RWPE2 (cell line): ENCODE measurements at regions not wholly inside any gene's neighbourhood (a gene's known extent, or its start where the extent isn't known, plus 50 kb on each side); places are given as distances from the start of the nearest gene placed in this dataset.

Experiments used
- ATAC-seq: fragments of 200-7000 bp; cut with Tn5 transposase; 3 replicates; pipeline ENCODE4 v1.9.1; 2021; ENCODE audit warnings: low read depth
- DNase-seq: peaks from one replicate; pipeline ENCODE4 v3.0.0-alpha.2; 2020; ENCODE audit warnings: low spot score
- H3K27ac ChIP-seq: fragments of 450-650 bp; 2 replicates; pipeline ENCODE4 v1.5.1; 2017; ENCODE audit warnings: mild to moderate bottlenecking; ENCODE audit not compliant: poor library complexity, severe bottlenecking
- H3K27me3 ChIP-seq: fragments of 250-450 bp; sonication (Bioruptor Pico); 2 replicates; pipeline ENCODE4 v1.5.1; 2021; ENCODE audit warnings: mild to moderate bottlenecking, moderate library complexity; ENCODE audit not compliant: insufficient read depth, poor library complexity, severe bottlenecking
- H3K36me3 ChIP-seq: fragments of 250-450 bp; sonication (Bioruptor Pico); 2 replicates; pipeline ENCODE4 v1.5.1; 2020; ENCODE audit warnings: low read depth, mild to moderate bottlenecking, moderate library complexity
- H3K4me1 ChIP-seq: fragments of 250-450 bp; sonication (Bioruptor Pico); 2 replicates; pipeline ENCODE4 v1.5.1; 2021; ENCODE audit warnings: mild to moderate bottlenecking, moderate library complexity; ENCODE audit not compliant: insufficient read depth, poor library complexity, severe bottlenecking
- H3K4me3 ChIP-seq: fragments of 250-450 bp; sonication (Bioruptor Pico); 2 replicates; pipeline ENCODE4 v1.5.1; 2021; ENCODE audit warnings: mild to moderate bottlenecking, moderate library complexity; ENCODE audit not compliant: severe bottlenecking
- H3K9me3 ChIP-seq: fragments of 250-450 bp; sonication (Bioruptor Pico); 2 replicates; pipeline ENCODE4 v1.5.1; 2021; ENCODE audit warnings: mild to moderate bottlenecking, moderate library complexity; ENCODE audit not compliant: severe bottlenecking
- CTCF ChIP-seq: fragments of 450-650 bp; IDR thresholded peaks from one replicate; pipeline ENCODE4 v1.5.1; 2017; ENCODE audit warnings: mild to moderate bottlenecking, moderate library complexity; ENCODE audit not compliant: poor library complexity, severe bottlenecking

GRCh38 chr11:36890841-36891240, 292.8 kb upstream of the RAG2 start:
- Histone ChIP-seq H3K27ac (no peak overlapping the region), H3K4me1 (no peaks in the 10 kb centered on the region), H3K27me3 (no peaks in the 10 kb centered on the region), H3K4me3 (no peak overlapping the region), H3K36me3 (no peaks in the 10 kb centered on the region), H3K9me3 (no peaks in the 10 kb centered on the region)
- TF ChIP-seq CTCF = no peak
- ATAC-seq (no peak), DNase-seq (no peak)

DNA sequence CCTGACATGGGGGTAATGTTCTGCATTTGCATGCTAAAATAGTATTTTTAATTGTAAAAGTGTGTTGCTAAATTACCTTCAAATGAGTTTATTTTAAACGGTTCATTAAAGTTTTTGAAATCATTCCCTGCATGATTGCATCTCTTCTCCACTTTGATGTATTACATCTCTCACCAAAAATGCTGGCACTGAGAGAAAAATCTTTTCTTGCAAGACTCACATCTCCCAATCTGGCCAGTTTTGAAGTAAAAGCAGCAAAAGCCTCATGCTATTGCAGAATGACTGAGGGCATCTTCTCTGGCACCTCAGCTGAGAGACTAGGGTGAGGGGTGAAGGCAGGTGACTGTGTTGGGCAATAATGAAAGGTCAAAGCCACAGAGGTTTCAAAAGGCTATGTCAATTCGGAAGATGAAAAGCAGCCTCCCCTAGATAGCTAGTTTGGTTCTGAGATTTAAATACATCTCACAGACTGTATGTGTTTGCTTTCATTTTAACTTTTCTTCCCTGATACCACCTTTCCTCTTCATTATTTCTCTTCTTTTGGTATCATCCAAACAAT, 292.2 kb upstream of the RAG2 start:
- TF ChIP-seq CTCF = no peak
- Histone ChIP-seq H3K36me3 (no peaks in the 10 kb centered on the region), H3K4me1 (no peaks in the 10 kb centered on the region), H3K27me3 (no peaks in the 10 kb centered on the region), H3K9me3 (no peaks in the 10 kb centered on the region), H3K4me3 (no peak overlapping the region), H3K27ac (no peak overlapping the region)
- DNase-seq (no peak), ATAC-seq (no peak)

DNA sequence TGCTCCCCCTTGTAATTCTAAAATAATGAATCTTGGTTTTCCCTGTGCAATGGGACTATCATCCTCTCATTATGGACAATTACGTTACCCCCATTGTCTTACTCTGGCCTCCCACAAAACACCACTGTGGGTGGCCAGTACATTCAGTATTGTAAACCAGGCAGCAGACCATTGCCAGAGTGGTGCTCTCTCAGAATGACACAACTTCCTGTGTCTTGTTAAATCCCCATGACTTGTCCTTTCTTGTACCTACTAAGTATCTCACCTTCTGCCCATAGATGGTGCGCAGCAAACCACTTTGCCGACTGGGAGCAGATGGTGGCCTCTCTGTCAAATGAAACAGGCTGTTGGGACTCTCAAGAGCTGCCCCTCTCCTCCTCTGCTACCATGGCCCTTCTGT, 287.1 kb upstream of the RAG2 start:
- H3K9me3 ChIP-seq = no peaks in the 10 kb centered on the region
- no peaks in the 10 kb centered on the region for H3K27me3 ChIP-seq
- TF ChIP-seq CTCF = no peak
- no peak for ATAC-seq
- H3K27ac ChIP-seq = no peak overlapping the region
- DNase-seq = no peak
- H3K4me3 ChIP-seq = no peak overlapping the region
- no peaks in the 10 kb centered on the region for H3K4me1 ChIP-seq
- no peaks in the 10 kb centered on the region for H3K36me3 ChIP-seq

DNA sequence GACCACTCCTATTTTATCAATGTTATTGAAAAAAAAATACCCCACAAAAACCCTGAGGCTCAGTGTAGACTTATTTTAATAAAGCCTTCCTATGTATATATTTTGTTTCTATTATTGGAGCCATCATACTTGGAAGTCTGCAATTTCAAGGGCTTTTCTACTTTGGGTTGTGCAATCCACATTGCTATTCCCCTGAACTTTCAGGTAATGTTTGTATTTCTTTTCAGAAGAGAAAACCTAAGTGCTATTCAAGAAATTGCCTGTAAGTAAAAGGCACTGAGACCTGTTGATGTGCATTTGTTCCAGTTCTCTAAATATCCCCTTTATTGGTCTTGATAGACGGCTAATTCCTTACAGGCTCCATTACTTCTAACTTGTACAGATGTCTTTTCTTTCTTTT, 280.7 kb upstream of the RAG2 start:
- ATAC-seq = no peak
- DNase-seq = no peak
- Histone ChIP-seq H3K4me1 (no peaks in the 10 kb centered on the region), H3K27me3 (no peaks in the 10 kb centered on the region), H3K27ac (no peak overlapping the region), H3K9me3 (no peaks in the 10 kb centered on the region), H3K4me3 (no peak overlapping the region), H3K36me3 (no peaks in the 10 kb centered on the region)
- TF ChIP-seq CTCF = no peak

- Histone ChIP-seq H3K4me1 (no peaks in the 10 kb centered on the region), H3K27me3 (no peaks in the 10 kb centered on the region), H3K36me3 (no peaks in the 10 kb centered on the region), H3K27ac (no peak overlapping the region), H3K4me3 (no peak overlapping the region), H3K9me3 (no peaks in the 10 kb centered on the region)
- TF ChIP-seq CTCF = no peak
- DNase-seq (no peak), ATAC-seq (no peak)
Measured at GRCh38 chr11:36877149-36877548, 279.1 kb upstream of the RAG2 start.
